Activated CD4-positive, alpha-beta T cell treated with anti-CD3 and anti-CD28 coated beads for 24 hours (primary cell): ENCODE measurements at regions not wholly inside any gene's neighbourhood (a gene's known extent, or its start where the extent isn't known, plus 50 kb on each side); places are given as distances from the start of the nearest gene placed in this dataset.

Source experiments
- DNase-seq, 2 donors: peaks; one replicate each; pipeline ENCODE4 v3.0.0-alpha.2; 2020; ENCODE audit warnings: low read depth in 2 of 2

- no peak for DNase-seq
These were observed 54.5 kb upstream of the FAM78B start for GRCh38 chr1:166221316-166221715.

- no peak for DNase-seq
These were observed 67.1 kb upstream of the FAM78B start for GRCh38 chr1:166233750-166234366.

GRCh38 chr1:166235728-166236127 lies 68.9 kb upstream of the FAM78B start:
- no peak for DNase-seq

- DNase-seq = no peak
These were observed 70.9 kb upstream of the FAM78B start for GRCh38 chr1:166237675-166238074.

GRCh38 chr1:166253076-166253779 lies 86.4 kb upstream of the FAM78B start:
- no peak for DNase-seq

- no peak for DNase-seq
These were observed 91.2 kb upstream of the FAM78B start for GRCh38 chr1:166258017-166258416.

- no peak for DNase-seq
These were observed 94.7 kb upstream of the FAM78B start for GRCh38 chr1:166261511-166261910.

GRCh38 chr1:166270476-166271150 lies 103.8 kb upstream of the FAM78B start:
- no peak for DNase-seq

GRCh38 chr1:166271151-166271538 lies 104.3 kb upstream of the FAM78B start:
- no peak for DNase-seq

- no peak for DNase-seq
These were observed 105.4 kb upstream of the FAM78B start for GRCh38 chr1:166272155-166272554.

- no peak for DNase-seq
These were observed 106.0 kb upstream of the FAM78B start for GRCh38 chr1:166272851-166273250.

- DNase-seq = no peak
These were observed 106.8 kb upstream of the FAM78B start for GRCh38 chr1:166273618-166274017.

GRCh38 chr1:166282391-166283137 lies 115.8 kb upstream of the FAM78B start:
- no peak for DNase-seq

GRCh38 chr1:166283190-166283589 lies 116.4 kb upstream of the FAM78B start:
- no peak for DNase-seq

GRCh38 chr1:166283600-166283999 lies 116.8 kb upstream of the FAM78B start:
- DNase-seq = no peak

- no peak for DNase-seq
These were observed 122.7 kb upstream of the FAM78B start for GRCh38 chr1:166289309-166290050.

GRCh38 chr1:166295656-166296055 lies 128.9 kb upstream of the FAM78B start:
- no peak for DNase-seq

- no peak for DNase-seq
These were observed 131.2 kb upstream of the FAM78B start for GRCh38 chr1:166297993-166298392.

- DNase-seq = no peak
These were observed 134.0 kb upstream of the FAM78B start for GRCh38 chr1:166300767-166301166.

GRCh38 chr1:166302989-166303758 lies 136.4 kb upstream of the FAM78B start:
- no peak for DNase-seq

GRCh38 chr1:166304131-166304530 lies 137.3 kb upstream of the FAM78B start:
- no peak for DNase-seq
